ENCODE measurements at regions not wholly inside any gene's neighbourhood (a gene's known extent, or its start where the extent isn't known, plus 50 kb on each side); places are given as distances from the start of the nearest gene placed in this dataset.

DNA sequence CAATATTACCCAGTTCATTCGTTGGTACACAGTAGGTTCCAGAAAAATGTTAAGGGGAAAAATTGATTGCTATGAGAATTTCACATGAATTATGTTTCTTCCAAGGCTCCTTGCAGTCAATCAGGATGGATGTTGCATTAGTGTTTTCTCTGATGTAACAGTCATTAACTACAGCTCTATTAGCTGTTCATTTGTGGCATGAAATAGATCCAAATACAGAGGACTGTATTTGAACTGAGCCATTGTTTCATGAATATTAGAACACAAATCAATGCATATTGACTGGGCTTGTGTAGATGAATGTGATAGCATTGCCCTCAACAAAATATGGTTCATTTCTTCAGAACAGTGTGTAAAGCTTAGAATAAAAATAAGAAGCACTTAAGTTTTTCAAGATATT, 203.0 kb upstream of the SGO1 start:
- Histone ChIP-seq H2AFZ (ENCODE audit: low read length) (no peak overlapping the region), H2BK120ac (replicated peaks; ENCODE audit: low read depth, low read length) (no peak overlapping the region), H3K36me3 (ENCODE audit: control insufficient read depth in 2 of 4, insufficient read depth in 4 of 4, low read length in 3 of 4) (no peaks in the 10 kb centered on the region), H3K27ac (ENCODE audit: low read depth, low read length) (no peak overlapping the region), H2BK5ac (ENCODE audit: low read depth, low read length) (no peak overlapping the region), H2BK12ac (ENCODE audit: low read depth, low read length) (no peak overlapping the region), H3K4me2 (ENCODE audit: insufficient read depth in 1 of 2, low read depth in 2 of 2, low read length in 2 of 2) (no peak overlapping the region), H3K4me3 (ENCODE audit: extremely low read depth in 1 of 4, insufficient read depth in 2 of 4, low read depth in 3 of 4, low read length in 4 of 4) (no peak overlapping the region), H4K91ac (replicated peaks; ENCODE audit: insufficient read length, low read length) (no peak overlapping the region), H2AK5ac (ENCODE audit: low read depth, low read length) (no peak overlapping the region), H3K18ac (ENCODE audit: extremely low read depth, low read length) (no peak overlapping the region), H3K4ac (replicated peaks; ENCODE audit: insufficient read length, low read depth, low read length) (no peak overlapping the region), H3K79me2 (ENCODE audit: control insufficient read depth in 1 of 2, insufficient read depth in 2 of 2, low read length in 2 of 2) (no peaks in the 10 kb centered on the region), H3K23me2 (ENCODE audit: low read depth, low read length) (no peaks in the 10 kb centered on the region), H3K4me1 (replicated peaks in 1 of 4; ENCODE audit: control insufficient read depth in 3 of 4, insufficient read depth in 4 of 4, low read length in 3 of 4) (peaks cover 0 to 3% (median 0%) of the 10 kb centered on the region in 4 experiments; a peak in 1 of 7 replicates), H3K79me1 (ENCODE audit: low read depth, low read length) (no peaks in the 10 kb centered on the region), H2BK20ac (ENCODE audit: low read length) (no peak overlapping the region), H2BK15ac (ENCODE audit: low read length) (no peak overlapping the region), H3K9ac (replicated peaks in 1 of 4; ENCODE audit: extremely low read depth in 1 of 4, low read depth in 3 of 4, low read length in 3 of 4) (no peak overlapping the region), H4K20me1 (replicated peaks in 1 of 2; ENCODE audit: control insufficient read depth in 1 of 2, insufficient read depth in 2 of 2, low read length in 2 of 2) (no peaks in the 10 kb centered on the region), H3K9me3 (ENCODE audit: insufficient read depth in 2 of 2, low read depth in 1 of 2, low read length in 1 of 2) (peaks cover 0 to 4% of the 10 kb centered on the region in 2 experiments; a peak in 2 of 4 replicates), H3K14ac (ENCODE audit: insufficient read length) (no peak overlapping the region), H3K27me3 (replicated peaks in 1 of 4; ENCODE audit: control insufficient read depth in 3 of 4, extremely low read depth in 1 of 4, insufficient read depth in 3 of 4, low read length in 3 of 4) (no peaks in the 10 kb centered on the region), H4K8ac (ENCODE audit: extremely low read depth, insufficient read depth, low read length) (no peak overlapping the region), H4K5ac (ENCODE audit: insufficient read length, low read depth, low read length) (no peak overlapping the region), H3K56ac (replicated peaks; ENCODE audit: insufficient read length, low read depth, low read length) (no peak overlapping the region), H3K23ac (ENCODE audit: insufficient read length) (no peak overlapping the region)
- CTCF ChIA-PET (ENCODE audit: partially characterized antibody): interaction anchor here (1.0 kb wide), 1 partner anchor 13 kb away, joined by 3 read pairs; no protein-coding TSS in a partner anchor
- POLR2A ChIA-PET (ENCODE audit: partially characterized antibody): no interaction called here
- DNase-seq (ENCODE audit: low read depth in 1 of 2, low spot score in 2 of 2): no peak
- 64% methylated on average over 1 of the region's 1 CpG; no CpG with 5 or more reads in 1 of the 2 experiments for WGBS, 2 experiments (ENCODE audit: extremely low coverage in 1 of 2, insufficient coverage in 1 of 2, insufficient read length in 1 of 2, insufficient replicate concordance in 2 of 2, low coverage in 1 of 2, low lambda C conversion rate in 2 of 2, missing lambda C conversion rate in 1 of 2)
- no peak for FAIRE-seq
- TF ChIP-seq, protein P1, sequence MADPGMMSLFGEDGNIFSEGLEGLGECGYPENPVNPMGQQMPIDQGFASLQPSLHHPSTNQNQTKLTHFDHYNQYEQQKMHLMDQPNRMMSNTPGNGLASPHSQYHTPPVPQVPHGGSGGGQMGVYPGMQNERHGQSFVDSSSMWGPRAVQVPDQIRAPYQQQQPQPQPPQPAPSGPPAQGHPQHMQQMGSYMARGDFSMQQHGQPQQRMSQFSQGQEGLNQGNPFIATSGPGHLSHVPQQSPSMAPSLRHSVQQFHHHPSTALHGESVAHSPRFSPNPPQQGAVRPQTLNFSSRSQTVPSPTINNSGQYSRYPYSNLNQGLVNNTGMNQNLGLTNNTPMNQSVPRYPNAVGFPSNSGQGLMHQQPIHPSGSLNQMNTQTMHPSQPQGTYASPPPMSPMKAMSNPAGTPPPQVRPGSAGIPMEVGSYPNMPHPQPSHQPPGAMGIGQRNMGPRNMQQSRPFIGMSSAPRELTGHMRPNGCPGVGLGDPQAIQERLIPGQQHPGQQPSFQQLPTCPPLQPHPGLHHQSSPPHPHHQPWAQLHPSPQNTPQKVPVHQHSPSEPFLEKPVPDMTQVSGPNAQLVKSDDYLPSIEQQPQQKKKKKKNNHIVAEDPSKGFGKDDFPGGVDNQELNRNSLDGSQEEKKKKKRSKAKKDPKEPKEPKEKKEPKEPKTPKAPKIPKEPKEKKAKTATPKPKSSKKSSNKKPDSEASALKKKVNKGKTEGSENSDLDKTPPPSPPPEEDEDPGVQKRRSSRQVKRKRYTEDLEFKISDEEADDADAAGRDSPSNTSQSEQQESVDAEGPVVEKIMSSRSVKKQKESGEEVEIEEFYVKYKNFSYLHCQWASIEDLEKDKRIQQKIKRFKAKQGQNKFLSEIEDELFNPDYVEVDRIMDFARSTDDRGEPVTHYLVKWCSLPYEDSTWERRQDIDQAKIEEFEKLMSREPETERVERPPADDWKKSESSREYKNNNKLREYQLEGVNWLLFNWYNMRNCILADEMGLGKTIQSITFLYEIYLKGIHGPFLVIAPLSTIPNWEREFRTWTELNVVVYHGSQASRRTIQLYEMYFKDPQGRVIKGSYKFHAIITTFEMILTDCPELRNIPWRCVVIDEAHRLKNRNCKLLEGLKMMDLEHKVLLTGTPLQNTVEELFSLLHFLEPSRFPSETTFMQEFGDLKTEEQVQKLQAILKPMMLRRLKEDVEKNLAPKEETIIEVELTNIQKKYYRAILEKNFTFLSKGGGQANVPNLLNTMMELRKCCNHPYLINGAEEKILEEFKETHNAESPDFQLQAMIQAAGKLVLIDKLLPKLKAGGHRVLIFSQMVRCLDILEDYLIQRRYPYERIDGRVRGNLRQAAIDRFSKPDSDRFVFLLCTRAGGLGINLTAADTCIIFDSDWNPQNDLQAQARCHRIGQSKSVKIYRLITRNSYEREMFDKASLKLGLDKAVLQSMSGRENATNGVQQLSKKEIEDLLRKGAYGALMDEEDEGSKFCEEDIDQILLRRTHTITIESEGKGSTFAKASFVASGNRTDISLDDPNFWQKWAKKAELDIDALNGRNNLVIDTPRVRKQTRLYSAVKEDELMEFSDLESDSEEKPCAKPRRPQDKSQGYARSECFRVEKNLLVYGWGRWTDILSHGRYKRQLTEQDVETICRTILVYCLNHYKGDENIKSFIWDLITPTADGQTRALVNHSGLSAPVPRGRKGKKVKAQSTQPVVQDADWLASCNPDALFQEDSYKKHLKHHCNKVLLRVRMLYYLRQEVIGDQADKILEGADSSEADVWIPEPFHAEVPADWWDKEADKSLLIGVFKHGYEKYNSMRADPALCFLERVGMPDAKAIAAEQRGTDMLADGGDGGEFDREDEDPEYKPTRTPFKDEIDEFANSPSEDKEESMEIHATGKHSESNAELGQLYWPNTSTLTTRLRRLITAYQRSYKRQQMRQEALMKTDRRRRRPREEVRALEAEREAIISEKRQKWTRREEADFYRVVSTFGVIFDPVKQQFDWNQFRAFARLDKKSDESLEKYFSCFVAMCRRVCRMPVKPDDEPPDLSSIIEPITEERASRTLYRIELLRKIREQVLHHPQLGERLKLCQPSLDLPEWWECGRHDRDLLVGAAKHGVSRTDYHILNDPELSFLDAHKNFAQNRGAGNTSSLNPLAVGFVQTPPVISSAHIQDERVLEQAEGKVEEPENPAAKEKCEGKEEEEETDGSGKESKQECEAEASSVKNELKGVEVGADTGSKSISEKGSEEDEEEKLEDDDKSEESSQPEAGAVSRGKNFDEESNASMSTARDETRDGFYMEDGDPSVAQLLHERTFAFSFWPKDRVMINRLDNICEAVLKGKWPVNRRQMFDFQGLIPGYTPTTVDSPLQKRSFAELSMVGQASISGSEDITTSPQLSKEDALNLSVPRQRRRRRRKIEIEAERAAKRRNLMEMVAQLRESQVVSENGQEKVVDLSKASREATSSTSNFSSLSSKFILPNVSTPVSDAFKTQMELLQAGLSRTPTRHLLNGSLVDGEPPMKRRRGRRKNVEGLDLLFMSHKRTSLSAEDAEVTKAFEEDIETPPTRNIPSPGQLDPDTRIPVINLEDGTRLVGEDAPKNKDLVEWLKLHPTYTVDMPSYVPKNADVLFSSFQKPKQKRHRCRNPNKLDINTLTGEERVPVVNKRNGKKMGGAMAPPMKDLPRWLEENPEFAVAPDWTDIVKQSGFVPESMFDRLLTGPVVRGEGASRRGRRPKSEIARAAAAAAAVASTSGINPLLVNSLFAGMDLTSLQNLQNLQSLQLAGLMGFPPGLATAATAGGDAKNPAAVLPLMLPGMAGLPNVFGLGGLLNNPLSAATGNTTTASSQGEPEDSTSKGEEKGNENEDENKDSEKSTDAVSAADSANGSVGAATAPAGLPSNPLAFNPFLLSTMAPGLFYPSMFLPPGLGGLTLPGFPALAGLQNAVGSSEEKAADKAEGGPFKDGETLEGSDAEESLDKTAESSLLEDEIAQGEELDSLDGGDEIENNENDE (IDR thresholded peaks at IDR 0.05; ENCODE audit: insufficient replicate concordance, low read length): no peak
